SU-DHL-6 (cell line): ENCODE measurements at regions not wholly inside any gene's neighbourhood (a gene's known extent, or its start where the extent isn't known, plus 50 kb on each side); places are given as distances from the start of the nearest gene placed in this dataset.

Source experiments
- CTCF ChIP-seq: fragments of 200-600 bp; sonication (generic); IDR thresholded peaks from one replicate; pipeline ENCODE4 v1.5.1; 2017; ENCODE audit warnings: antibody characterized with exemption, mild to moderate bottlenecking, low read length, moderate library complexity; ENCODE audit not compliant: insufficient read depth, poor library complexity, severe bottlenecking
- EZH2phosphoT487 ChIP-seq: fragments of 200-600 bp; sonication (generic), shearing (Covaris generic); conservative IDR thresholded peaks from 2 replicates; pipeline ENCODE4 v1.6.1; 2018; ENCODE audit warnings: mild to moderate bottlenecking, antibody characterized with exemption, low read length, moderate library complexity, mixed read lengths

DNA sequence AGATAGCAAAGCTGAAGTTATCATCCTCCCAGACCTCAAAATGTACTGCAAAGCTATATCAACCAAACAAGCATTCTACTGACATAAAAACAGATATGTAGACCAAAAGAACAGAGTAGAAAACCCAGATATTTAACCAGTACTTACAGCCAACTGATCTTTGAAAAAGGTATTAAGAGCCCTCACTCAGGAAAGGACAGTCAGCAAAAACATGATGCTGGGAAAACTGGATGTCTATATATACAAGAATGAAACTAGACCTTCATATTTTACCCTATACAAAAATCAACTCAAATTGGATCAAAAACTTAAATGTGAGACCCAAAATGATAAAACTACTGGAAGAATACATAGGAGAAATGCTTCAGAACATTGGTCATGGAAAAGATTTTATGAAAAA, 87.5 kb upstream of the MME start:
- TF ChIP-seq CTCF (no peak), EZH2phosphoT487 (no peak)
